ENCODE measurements at regions not wholly inside any gene's neighbourhood (a gene's known extent, or its start where the extent isn't known, plus 50 kb on each side); places are given as distances from the start of the nearest gene placed in this dataset.

DNA sequence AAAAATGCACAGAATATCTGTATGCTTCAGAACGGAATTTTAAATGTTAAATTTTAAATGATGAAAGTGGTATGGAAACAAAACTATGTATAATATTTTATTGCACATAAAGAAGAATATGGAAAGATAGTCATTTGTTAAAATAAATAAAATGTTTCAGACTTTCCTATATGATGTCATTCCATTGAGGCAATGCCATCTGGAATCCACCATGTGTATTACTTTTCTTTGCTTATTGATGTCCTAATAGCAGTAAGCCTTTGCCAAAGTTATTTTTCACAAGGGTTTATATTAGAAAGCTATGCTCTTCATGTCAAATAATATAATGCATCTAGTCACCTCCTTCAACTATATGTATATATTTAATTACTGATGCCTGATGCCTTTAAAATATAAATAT is 601.6 kb upstream of the PKDCC start:
- Histone ChIP-seq H2AFZ (ENCODE audit: control insufficient read depth, low read depth, low read length) (no peak overlapping the region), H3K9ac (ENCODE audit: control insufficient read depth, insufficient read depth, low read length) (no peak overlapping the region), H3K4me3 (no peak overlapping the region), H3K9me3 (replicated peaks; ENCODE audit: control insufficient read depth, insufficient read depth, low read length) (no peaks in the 10 kb centered on the region), H4K20me1 (ENCODE audit: control insufficient read depth, insufficient read depth) (no peaks in the 10 kb centered on the region), H3K4me1 (ENCODE audit: control insufficient read depth, insufficient read depth, low read length) (no peaks in the 10 kb centered on the region), H3K79me2 (ENCODE audit: control insufficient read depth, insufficient read depth, low read length) (no peaks in the 10 kb centered on the region), H3K4me2 (ENCODE audit: control insufficient read depth, insufficient read depth) (no peak overlapping the region), H3K36me3 (ENCODE audit: control insufficient read depth in 2 of 2, insufficient read depth in 2 of 2, low read length in 1 of 2) (no peaks in the 10 kb centered on the region), H3K27ac (ENCODE audit: control insufficient read depth, insufficient read depth) (no peak overlapping the region), H3K27me3 (replicated peaks in 1 of 2; ENCODE audit: control insufficient read depth in 2 of 2, insufficient read depth in 2 of 2, low read length in 1 of 2) (no peaks in the 10 kb centered on the region)
- ChIA-PET CTCF (no interaction called here), RAD21 (ENCODE audit: unreplicated experiment) (no interaction called here), POLR2A (no interaction called here), SMC1A (ENCODE audit: uncharacterized antibody, unreplicated experiment) (no interaction called here)
- no peak for ATAC-seq
- intact Hi-C loops (cut with micrococcal nuclease; ENCODE audit: unreplicated experiment) = no loop called here
- WGBS (ENCODE audit: insufficient coverage, insufficient replicate concordance, low lambda C conversion rate, missing lambda C conversion rate) = 0% methylated on average over 1 of the region's 1 CpG
- FAIRE-seq = no peak
- DNase-seq (ENCODE audit: low read depth, low spot score) = no peak
- in situ Hi-C loops (cut with MboI) = no loop called here
- no TSS peak for BruUV-seq (replicated peaks)
- TF ChIP-seq ZBED1 (IDR thresholded peaks at IDR 0.05; ENCODE audit: borderline replicate concordance) (no peak), ZSCAN29 (IDR thresholded peaks at IDR 0.05) (no peak), SKIL (IDR thresholded peaks at IDR 0.05; ENCODE audit: low read depth, poor library complexity, severe bottlenecking) (no peak), NFIC (IDR thresholded peaks at IDR 0.05; ENCODE audit: low read depth, low read length) (no peak), ASH2L (IDR thresholded peaks at IDR 0.05; ENCODE audit: borderline replicate concordance, low read depth) (no peak), SIN3A (IDR thresholded peaks at IDR 0.05; ENCODE audit: low read depth, low read length) (no peak), RB1 (IDR thresholded peaks at IDR 0.05; ENCODE audit: borderline replicate concordance) (no peak), PAX8 (IDR thresholded peaks at IDR 0.05) (no peak), NFYB (IDR thresholded peaks at IDR 0.05; ENCODE audit: insufficient read depth, low read depth, low read length) (no peak), BCL11A (IDR thresholded peaks at IDR 0.05; ENCODE audit: low read depth, low read length) (no peak), BACH1 (IDR thresholded peaks at IDR 0.05; ENCODE audit: borderline replicate concordance) (no peak), BHLHE40 (IDR thresholded peaks at IDR 0.05; ENCODE audit: borderline replicate concordance in 1 of 2, low read depth in 2 of 2, low read length in 1 of 2) (no peak), MXI1 (IDR thresholded peaks at IDR 0.05; ENCODE audit: low read depth, low read length) (no peak), EED (IDR thresholded peaks at IDR 0.05; ENCODE audit: low read depth) (no peak), TCF7 (IDR thresholded peaks at IDR 0.05; ENCODE audit: borderline replicate concordance) (no peak)
- TF ChIP-seq, protein P1, sequence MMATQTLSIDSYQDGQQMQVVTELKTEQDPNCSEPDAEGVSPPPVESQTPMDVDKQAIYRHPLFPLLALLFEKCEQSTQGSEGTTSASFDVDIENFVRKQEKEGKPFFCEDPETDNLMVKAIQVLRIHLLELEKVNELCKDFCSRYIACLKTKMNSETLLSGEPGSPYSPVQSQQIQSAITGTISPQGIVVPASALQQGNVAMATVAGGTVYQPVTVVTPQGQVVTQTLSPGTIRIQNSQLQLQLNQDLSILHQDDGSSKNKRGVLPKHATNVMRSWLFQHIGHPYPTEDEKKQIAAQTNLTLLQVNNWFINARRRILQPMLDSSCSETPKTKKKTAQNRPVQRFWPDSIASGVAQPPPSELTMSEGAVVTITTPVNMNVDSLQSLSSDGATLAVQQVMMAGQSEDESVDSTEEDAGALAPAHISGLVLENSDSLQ (IDR thresholded peaks at IDR 0.05) = no peak
- TF ChIP-seq, protein P2, sequence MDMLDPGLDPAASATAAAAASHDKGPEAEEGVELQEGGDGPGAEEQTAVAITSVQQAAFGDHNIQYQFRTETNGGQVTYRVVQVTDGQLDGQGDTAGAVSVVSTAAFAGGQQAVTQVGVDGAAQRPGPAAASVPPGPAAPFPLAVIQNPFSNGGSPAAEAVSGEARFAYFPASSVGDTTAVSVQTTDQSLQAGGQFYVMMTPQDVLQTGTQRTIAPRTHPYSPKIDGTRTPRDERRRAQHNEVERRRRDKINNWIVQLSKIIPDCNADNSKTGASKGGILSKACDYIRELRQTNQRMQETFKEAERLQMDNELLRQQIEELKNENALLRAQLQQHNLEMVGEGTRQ (IDR thresholded peaks at IDR 0.05; ENCODE audit: borderline replicate concordance, low read depth, low read length) = no peak

Measured in GM12878 (cell line).